GM23248 (cell line): ENCODE measurements at regions not wholly inside any gene's neighbourhood (a gene's known extent, or its start where the extent isn't known, plus 50 kb on each side); places are given as distances from the start of the nearest gene placed in this dataset.

Source experiments
- EZH2 ChIP-seq: fragments of 200-600 bp; sonication (generic); IDR thresholded peaks from 2 replicates; pipeline ENCODE4 v1.6.1; 2018; ENCODE audit warnings: antibody characterized with exemption, mild to moderate bottlenecking; ENCODE audit not compliant: insufficient read depth, poor library complexity, severe bottlenecking
- EZH2phosphoT487 ChIP-seq: fragments of 200-600 bp; sonication (generic); IDR thresholded peaks from 2 replicates; pipeline ENCODE4 v1.6.1; 2018; ENCODE audit warnings: antibody characterized with exemption, moderate library complexity, mild to moderate bottlenecking, low read depth; ENCODE audit not compliant: insufficient read depth

DNA sequence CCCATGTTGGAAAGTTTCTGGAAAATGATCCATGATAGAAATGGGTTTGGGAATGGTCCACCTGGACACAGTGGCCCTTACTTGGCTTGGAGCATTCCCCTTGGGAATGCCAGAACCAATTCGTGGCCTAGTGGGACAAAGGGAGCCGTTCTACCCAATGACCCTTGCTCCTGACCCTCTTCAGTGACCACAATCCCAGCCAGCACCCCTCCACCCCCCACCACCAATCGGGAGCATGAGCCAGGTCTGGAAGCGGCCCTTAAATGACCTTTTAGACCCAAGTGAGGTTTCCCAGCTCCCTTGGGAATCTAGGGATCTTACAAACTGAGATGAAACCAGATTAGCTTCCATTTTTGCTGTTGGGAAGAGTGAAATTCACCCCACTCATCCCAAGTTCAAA lies 51.3 kb upstream of the CDON start:
- TF ChIP-seq EZH2 (no peak), EZH2phosphoT487 (no peak)
